ENCODE measurements at regions not wholly inside any gene's neighbourhood (a gene's known extent, or its start where the extent isn't known, plus 50 kb on each side); places are given as distances from the start of the nearest gene placed in this dataset.

- TF ChIP-seq GATA2 (IDR thresholded peaks at IDR 0.05; ENCODE audit: low read depth, low read length) (no peak), GATA3 (IDR thresholded peaks at IDR 0.05; ENCODE audit: low read depth, low read length) (no peak)
Observed at GRCh38 chr18:71725256-71725655, 818.9 kb downstream of the CBLN2 start.

GRCh38 chr18:71707985-71708500 lies 836.1 kb downstream of the CBLN2 start:
- no peak for TF ChIP-seq GATA3 (IDR thresholded peaks at IDR 0.05; ENCODE audit: low read depth, low read length)
- no peak for TF ChIP-seq GATA2 (IDR thresholded peaks at IDR 0.05; ENCODE audit: low read depth, low read length)

- TF ChIP-seq GATA2 (IDR thresholded peaks at IDR 0.05; ENCODE audit: low read depth, low read length) (no peak), GATA3 (IDR thresholded peaks at IDR 0.05; ENCODE audit: low read depth, low read length) (no peak)
Observed at GRCh38 chr18:71707400-71707799, 836.7 kb downstream of the CBLN2 start.

- no peak for TF ChIP-seq GATA2 (IDR thresholded peaks at IDR 0.05; ENCODE audit: low read depth, low read length)
- no peak for TF ChIP-seq GATA3 (IDR thresholded peaks at IDR 0.05; ENCODE audit: low read depth, low read length)
Observed at GRCh38 chr18:71689416-71690160, 854.6 kb downstream of the CBLN2 start.

GRCh38 chr18:71682591-71682990 lies 861.6 kb downstream of the CBLN2 start:
- TF ChIP-seq GATA3 (IDR thresholded peaks at IDR 0.05; ENCODE audit: low read depth, low read length) = no peak
- no peak for TF ChIP-seq GATA2 (IDR thresholded peaks at IDR 0.05; ENCODE audit: low read depth, low read length)

- no peak for TF ChIP-seq GATA3 (IDR thresholded peaks at IDR 0.05; ENCODE audit: low read depth, low read length)
- no peak for TF ChIP-seq GATA2 (IDR thresholded peaks at IDR 0.05; ENCODE audit: low read depth, low read length)
Observed at GRCh38 chr18:71678144-71678543, 866.0 kb downstream of the CBLN2 start.

- TF ChIP-seq GATA3 (IDR thresholded peaks at IDR 0.05; ENCODE audit: low read depth, low read length) = no peak
- no peak for TF ChIP-seq GATA2 (IDR thresholded peaks at IDR 0.05; ENCODE audit: low read depth, low read length)
Observed at GRCh38 chr18:71673954-71674353, 870.2 kb downstream of the CBLN2 start.

GRCh38 chr18:71673498-71673897 lies 870.6 kb downstream of the CBLN2 start:
- no peak for TF ChIP-seq GATA3 (IDR thresholded peaks at IDR 0.05; ENCODE audit: low read depth, low read length)
- TF ChIP-seq GATA2 (IDR thresholded peaks at IDR 0.05; ENCODE audit: low read depth, low read length) = no peak

- TF ChIP-seq GATA3 (IDR thresholded peaks at IDR 0.05; ENCODE audit: low read depth, low read length) (no peak), GATA2 (IDR thresholded peaks at IDR 0.05; ENCODE audit: low read depth, low read length) (no peak)
Observed at GRCh38 chr18:71666481-71666880, 877.7 kb downstream of the CBLN2 start.

- TF ChIP-seq GATA3 (IDR thresholded peaks at IDR 0.05; ENCODE audit: low read depth, low read length) (no peak), GATA2 (IDR thresholded peaks at IDR 0.05; ENCODE audit: low read depth, low read length) (no peak)
Observed at GRCh38 chr18:71665131-71665530, 879.0 kb downstream of the CBLN2 start.

- TF ChIP-seq GATA3 (IDR thresholded peaks at IDR 0.05; ENCODE audit: low read depth, low read length) (no peak), GATA2 (IDR thresholded peaks at IDR 0.05; ENCODE audit: low read depth, low read length) (no peak)
Observed at GRCh38 chr18:71643822-71644221, 900.3 kb downstream of the CBLN2 start.

- TF ChIP-seq GATA3 (IDR thresholded peaks at IDR 0.05; ENCODE audit: low read depth, low read length) = no peak
- TF ChIP-seq GATA2 (IDR thresholded peaks at IDR 0.05; ENCODE audit: low read depth, low read length) = no peak
Observed at GRCh38 chr18:71630696-71631095, 913.4 kb downstream of the CBLN2 start.

- TF ChIP-seq GATA2 (IDR thresholded peaks at IDR 0.05; ENCODE audit: low read depth, low read length) = no peak
- no peak for TF ChIP-seq GATA3 (IDR thresholded peaks at IDR 0.05; ENCODE audit: low read depth, low read length)
Observed at GRCh38 chr18:71625556-71626090, 918.5 kb downstream of the CBLN2 start.

- TF ChIP-seq GATA2 (IDR thresholded peaks at IDR 0.05; ENCODE audit: low read depth, low read length) (no peak), GATA3 (IDR thresholded peaks at IDR 0.05; ENCODE audit: low read depth, low read length) (no peak)
Observed at GRCh38 chr18:71598374-71598773, 945.8 kb downstream of the CBLN2 start.

GRCh38 chr18:71597219-71597618 lies 946.9 kb downstream of the CBLN2 start:
- TF ChIP-seq GATA3 (IDR thresholded peaks at IDR 0.05; ENCODE audit: low read depth, low read length) (no peak), GATA2 (IDR thresholded peaks at IDR 0.05; ENCODE audit: low read depth, low read length) (no peak)
